ENCODE measurements at regions not wholly inside any gene's neighbourhood (a gene's known extent, or its start where the extent isn't known, plus 50 kb on each side); places are given as distances from the start of the nearest gene placed in this dataset.

- no peak for TF ChIP-seq HMGXB4 (CRISPR knock-in tag; IDR thresholded peaks at IDR 0.05)
These were observed 84.8 kb upstream of the GNG12 start (continued) for GRCh38 chr1:67918067-67918466.

- Mint-ChIP-seq H3K27ac (no peak overlapping the region), H3K9me3 (peaks cover 4% of the 10 kb centered on the region), H3K4me3 (no peak overlapping the region), H3K36me3 (no peaks in the 10 kb centered on the region), H3K27me3 (ENCODE audit: low read depth) (no peaks in the 10 kb centered on the region; the same call in 1 of the 2 replicates), H3K4me1 (no peaks in the 10 kb centered on the region; the same call in 1 of the 2 replicates)
- ChIA-PET POLR2A (no interaction called here), CTCF (interaction anchor here (1.1 kb wide), 1 partner anchor 11 kb away, joined by 3 read pairs; no protein-coding TSS in a partner anchor)
- DNase-seq (ENCODE audit: low spot score) (no peak), ATAC-seq (no peak)
- TF ChIP-seq CTCF (IDR thresholded peaks at IDR 0.05) (no peak), ATF1 (CRISPR knock-in tag; IDR thresholded peaks at IDR 0.05) (no peak), MXD4 (CRISPR knock-in tag; IDR thresholded peaks at IDR 0.05; ENCODE audit: borderline replicate concordance) (no peak), SMAD4 (CRISPR knock-in tag; IDR thresholded peaks at IDR 0.05) (no peak), PREB (CRISPR knock-in tag; IDR thresholded peaks at IDR 0.05; ENCODE audit: borderline replicate concordance) (no peak), NFYB (CRISPR knock-in tag; conservative IDR thresholded peaks at IDR 0.05; ENCODE audit: low read depth) (no peak), E2F5 (CRISPR knock-in tag; IDR thresholded peaks at IDR 0.05) (no peak), IRF1 (CRISPR knock-in tag; IDR thresholded peaks at IDR 0.05) (no peak), ELF4 (CRISPR knock-in tag; IDR thresholded peaks at IDR 0.05; ENCODE audit: low read depth) (no peak), MAX (CRISPR knock-in tag; IDR thresholded peaks at IDR 0.05) (no peak), MYBL2 (CRISPR knock-in tag; IDR thresholded peaks at IDR 0.05) (no peak), PRRX2 (CRISPR knock-in tag; IDR thresholded peaks at IDR 0.05) (no peak)
These were observed 83.7 kb upstream of the GNG12 start for GRCh38 chr1:67917006-67917405.

GRCh38 chr1:67916140-67916886, 83.0 kb upstream of the GNG12 start:
- ChIA-PET POLR2A (no interaction called here), CTCF (interaction anchor here (1.1 kb wide), 1 partner anchor 11 kb away, joined by 3 read pairs; no protein-coding TSS in a partner anchor)
- Mint-ChIP-seq H3K4me3 (no peak overlapping the region), H3K9me3 (peaks cover 4% of the 10 kb centered on the region), H3K4me1 (no peaks in the 10 kb centered on the region; the same call in 1 of the 2 replicates), H3K27ac (no peak overlapping the region), H3K36me3 (no peaks in the 10 kb centered on the region), H3K27me3 (ENCODE audit: low read depth) (no peaks in the 10 kb centered on the region; the same call in 1 of the 2 replicates)
- DNase-seq (ENCODE audit: low spot score) = no peak
- no peak for TF ChIP-seq USF2 (CRISPR knock-in tag; IDR thresholded peaks at IDR 0.05)
- TF ChIP-seq AFF4 (CRISPR knock-in tag; IDR thresholded peaks at IDR 0.05; ENCODE audit: borderline replicate concordance) = no peak
- no peak for TF ChIP-seq ETV6 (CRISPR knock-in tag; IDR thresholded peaks at IDR 0.05)
- TF ChIP-seq ZBTB43 (CRISPR knock-in tag; IDR thresholded peaks at IDR 0.05) = no peak
- TF ChIP-seq MYBL2 (CRISPR knock-in tag; IDR thresholded peaks at IDR 0.05) = no peak
- ATAC-seq = no peak

Measured in WTC11 (cell line).